Loucy (cell line): ENCODE measurements at regions not wholly inside any gene's neighbourhood (a gene's known extent, or its start where the extent isn't known, plus 50 kb on each side); places are given as distances from the start of the nearest gene placed in this dataset.

Experiments used
- EZH2phosphoT487 ChIP-seq: fragments of 200-600 bp; IDR thresholded peaks from 2 replicates; pipeline ENCODE4 v1.6.1; 2018; ENCODE audit warnings: antibody characterized with exemption, mild to moderate bottlenecking, moderate library complexity, borderline replicate concordance
- TF ChIP-seq, protein P1 (sequence below): fragments of 200-600 bp; sonication (generic); conservative IDR thresholded peaks from 2 replicates; pipeline ENCODE4 v1.5.1; 2014; ENCODE audit warnings: mild to moderate bottlenecking, antibody characterized with exemption, low read length

DNA sequence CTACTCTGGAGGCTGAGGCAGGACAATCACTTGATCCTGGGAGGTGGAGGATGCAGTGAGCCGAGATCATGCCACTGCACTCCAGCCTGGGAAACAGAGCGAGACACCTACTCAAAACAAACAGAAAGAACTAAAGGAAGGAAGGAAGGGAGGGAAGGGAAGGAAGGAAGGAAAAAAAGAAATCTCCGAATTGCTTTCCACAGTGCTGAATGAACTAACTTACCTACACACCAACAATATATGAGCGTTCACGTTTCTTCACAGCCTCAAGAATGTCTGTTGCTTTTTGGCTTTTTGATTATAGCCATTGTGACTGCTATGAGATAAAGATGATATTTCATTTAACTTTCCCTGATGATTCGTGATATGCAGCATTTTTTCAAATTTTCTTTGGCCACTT is 1343.7 kb downstream of the LRFN5 start:
- TF ChIP-seq, protein P1, sequence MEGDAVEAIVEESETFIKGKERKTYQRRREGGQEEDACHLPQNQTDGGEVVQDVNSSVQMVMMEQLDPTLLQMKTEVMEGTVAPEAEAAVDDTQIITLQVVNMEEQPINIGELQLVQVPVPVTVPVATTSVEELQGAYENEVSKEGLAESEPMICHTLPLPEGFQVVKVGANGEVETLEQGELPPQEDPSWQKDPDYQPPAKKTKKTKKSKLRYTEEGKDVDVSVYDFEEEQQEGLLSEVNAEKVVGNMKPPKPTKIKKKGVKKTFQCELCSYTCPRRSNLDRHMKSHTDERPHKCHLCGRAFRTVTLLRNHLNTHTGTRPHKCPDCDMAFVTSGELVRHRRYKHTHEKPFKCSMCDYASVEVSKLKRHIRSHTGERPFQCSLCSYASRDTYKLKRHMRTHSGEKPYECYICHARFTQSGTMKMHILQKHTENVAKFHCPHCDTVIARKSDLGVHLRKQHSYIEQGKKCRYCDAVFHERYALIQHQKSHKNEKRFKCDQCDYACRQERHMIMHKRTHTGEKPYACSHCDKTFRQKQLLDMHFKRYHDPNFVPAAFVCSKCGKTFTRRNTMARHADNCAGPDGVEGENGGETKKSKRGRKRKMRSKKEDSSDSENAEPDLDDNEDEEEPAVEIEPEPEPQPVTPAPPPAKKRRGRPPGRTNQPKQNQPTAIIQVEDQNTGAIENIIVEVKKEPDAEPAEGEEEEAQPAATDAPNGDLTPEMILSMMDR = no peak
- no peak for TF ChIP-seq EZH2phosphoT487
